ENCODE measurements at regions not wholly inside any gene's neighbourhood (a gene's known extent, or its start where the extent isn't known, plus 50 kb on each side); places are given as distances from the start of the nearest gene placed in this dataset.

DNA sequence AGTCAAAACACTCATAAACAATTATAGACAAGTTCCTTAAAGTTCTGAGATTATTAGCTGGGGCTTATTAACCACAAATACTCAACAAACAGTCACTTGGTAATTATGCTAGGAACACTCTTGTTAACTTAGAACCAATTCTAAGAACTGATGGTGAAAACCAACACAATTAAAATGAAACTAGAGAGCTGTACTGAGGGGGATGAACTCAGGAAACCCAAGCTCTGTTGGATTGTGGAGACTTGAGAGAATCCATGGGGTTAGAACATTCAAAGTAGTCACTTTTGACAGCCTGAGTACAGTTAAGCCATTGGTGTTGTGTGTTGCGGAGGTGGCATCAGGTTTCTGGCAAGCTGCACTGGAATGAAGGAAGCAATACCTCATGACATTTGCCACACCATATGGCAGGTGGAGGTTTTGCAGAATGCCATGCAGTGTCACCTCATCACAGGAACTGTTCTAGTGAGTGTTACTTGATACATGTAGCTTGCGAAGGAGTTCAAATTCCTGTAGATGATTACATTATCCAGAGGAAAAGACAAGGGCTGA, 480.9 kb upstream of the CD180 start:
- TF ChIP-seq, protein P1, sequence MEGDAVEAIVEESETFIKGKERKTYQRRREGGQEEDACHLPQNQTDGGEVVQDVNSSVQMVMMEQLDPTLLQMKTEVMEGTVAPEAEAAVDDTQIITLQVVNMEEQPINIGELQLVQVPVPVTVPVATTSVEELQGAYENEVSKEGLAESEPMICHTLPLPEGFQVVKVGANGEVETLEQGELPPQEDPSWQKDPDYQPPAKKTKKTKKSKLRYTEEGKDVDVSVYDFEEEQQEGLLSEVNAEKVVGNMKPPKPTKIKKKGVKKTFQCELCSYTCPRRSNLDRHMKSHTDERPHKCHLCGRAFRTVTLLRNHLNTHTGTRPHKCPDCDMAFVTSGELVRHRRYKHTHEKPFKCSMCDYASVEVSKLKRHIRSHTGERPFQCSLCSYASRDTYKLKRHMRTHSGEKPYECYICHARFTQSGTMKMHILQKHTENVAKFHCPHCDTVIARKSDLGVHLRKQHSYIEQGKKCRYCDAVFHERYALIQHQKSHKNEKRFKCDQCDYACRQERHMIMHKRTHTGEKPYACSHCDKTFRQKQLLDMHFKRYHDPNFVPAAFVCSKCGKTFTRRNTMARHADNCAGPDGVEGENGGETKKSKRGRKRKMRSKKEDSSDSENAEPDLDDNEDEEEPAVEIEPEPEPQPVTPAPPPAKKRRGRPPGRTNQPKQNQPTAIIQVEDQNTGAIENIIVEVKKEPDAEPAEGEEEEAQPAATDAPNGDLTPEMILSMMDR (IDR thresholded peaks at IDR 0.05) = no peak
- no peak overlapping the region for H3K27ac Mint-ChIP-seq
- no peak for ATAC-seq (ENCODE audit: poor library complexity)

GRCh38 chr5:67676863-67677262, 480.3 kb upstream of the CD180 start:
- H3K27me3 ChIP-seq (ENCODE audit: control insufficient read depth in 1 of 2, insufficient read depth in 2 of 2, low read length in 2 of 2) = peaks cover 0 to 4% of the 10 kb centered on the region in 2 experiments
- Mint-ChIP-seq H3K27me3 (no peaks in the 10 kb centered on the region), H3K36me3 (ENCODE audit: low read depth) (no peaks in the 10 kb centered on the region), H3K9me3 (no peaks in the 10 kb centered on the region), H3K27ac (no peak overlapping the region), H3K4me3 (no peak overlapping the region), H3K4me1 (ENCODE audit: low read depth) (no peaks in the 10 kb centered on the region)
- intact Hi-C loops (cut with DNase I, micrococcal nuclease) = no loop called here
- ATAC-seq (ENCODE audit: poor library complexity) = no peak
- no peak for DNase-seq
- H3K9me3 ChIP-seq (ENCODE audit: control insufficient read depth in 1 of 2, insufficient read depth in 1 of 2, low read length in 2 of 2) = no peaks in the 10 kb centered on the region
- H3K4me3 ChIP-seq (ENCODE audit: low read length) = no peak overlapping the region
- TF ChIP-seq, protein P1 (IDR thresholded peaks at IDR 0.05) = no peak
- CTCF ChIA-PET = no interaction called here
- H3K27ac ChIP-seq (ENCODE audit: low read depth in 1 of 2, low read length in 2 of 2) = no peak overlapping the region
- no peaks in the 10 kb centered on the region for H3K36me3 ChIP-seq (ENCODE audit: insufficient read depth, low read length)
- POLR2A ChIA-PET = no interaction called here
- no peaks in the 10 kb centered on the region for H3K4me1 ChIP-seq (ENCODE audit: insufficient read depth, low read length)

More for the DNA sequence above, 480.9 kb upstream of the CD180 start:
- Mint-ChIP-seq H3K36me3 (ENCODE audit: low read depth) (no peaks in the 10 kb centered on the region), H3K4me1 (ENCODE audit: low read depth) (no peaks in the 10 kb centered on the region), H3K9me3 (no peaks in the 10 kb centered on the region), H3K27me3 (peaks cover under 1% of the 10 kb centered on the region), H3K4me3 (no peak overlapping the region)
- peaks cover 0 to 4% of the 10 kb centered on the region in 2 experiments for H3K27me3 ChIP-seq (ENCODE audit: control insufficient read depth in 1 of 2, insufficient read depth in 2 of 2, low read length in 2 of 2)
- POLR2A ChIA-PET = no interaction called here
- intact Hi-C loops (cut with DNase I, micrococcal nuclease) = no loop called here
- no peaks in the 10 kb centered on the region for H3K36me3 ChIP-seq (ENCODE audit: insufficient read depth, low read length)
- H3K4me1 ChIP-seq (ENCODE audit: insufficient read depth, low read length) = no peaks in the 10 kb centered on the region
- no peak for DNase-seq
- CTCF ChIA-PET = no interaction called here
- H3K9me3 ChIP-seq (ENCODE audit: control insufficient read depth in 1 of 2, insufficient read depth in 1 of 2, low read length in 2 of 2) = no peaks in the 10 kb centered on the region
- no peak overlapping the region for H3K4me3 ChIP-seq (ENCODE audit: low read length)
- H3K27ac ChIP-seq (ENCODE audit: low read depth in 1 of 2, low read length in 2 of 2) = no peak overlapping the region

DNA sequence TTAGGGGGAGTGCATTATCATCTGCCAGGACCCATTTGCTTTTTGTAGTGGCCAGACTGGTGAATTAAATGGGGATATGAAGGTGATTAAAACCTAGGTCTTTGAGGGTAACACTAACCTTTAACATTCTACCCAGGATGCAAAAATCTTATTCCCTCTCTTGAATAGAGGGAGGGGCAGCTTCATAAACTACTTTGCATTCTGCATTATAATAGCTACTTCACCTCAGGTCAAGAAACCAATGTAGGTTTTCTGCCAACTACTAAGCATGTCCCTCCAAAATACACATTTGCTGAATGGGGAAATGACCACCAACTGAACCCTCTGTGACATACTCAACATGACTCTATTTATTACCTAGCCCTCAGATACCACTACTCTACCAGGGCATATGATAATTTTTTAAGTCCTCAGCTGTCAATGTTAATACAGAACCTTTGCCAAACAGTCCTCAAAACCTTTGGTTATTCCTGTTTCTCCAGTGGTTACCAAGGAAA, 477.6 kb upstream of the CD180 start:
- Histone ChIP-seq H3K9me3 (ENCODE audit: control insufficient read depth in 1 of 2, insufficient read depth in 1 of 2, low read length in 2 of 2) (no peaks in the 10 kb centered on the region), H3K36me3 (ENCODE audit: insufficient read depth, low read length) (no peaks in the 10 kb centered on the region), H3K4me3 (ENCODE audit: low read length) (no peak overlapping the region), H3K4me1 (ENCODE audit: insufficient read depth, low read length) (no peaks in the 10 kb centered on the region), H3K27ac (ENCODE audit: low read depth in 1 of 2, low read length in 2 of 2) (no peak overlapping the region), H3K27me3 (ENCODE audit: control insufficient read depth in 1 of 2, insufficient read depth in 2 of 2, low read length in 2 of 2) (peaks cover 0 to 4% of the 10 kb centered on the region in 2 experiments)
- ChIA-PET CTCF (no interaction called here), POLR2A (no interaction called here)
- TF ChIP-seq, protein P1 (IDR thresholded peaks at IDR 0.05) = no peak
- Mint-ChIP-seq H3K27ac (no peak overlapping the region), H3K4me3 (no peak overlapping the region), H3K4me1 (ENCODE audit: low read depth) (no peaks in the 10 kb centered on the region), H3K36me3 (ENCODE audit: low read depth) (no peaks in the 10 kb centered on the region), H3K9me3 (no peaks in the 10 kb centered on the region), H3K27me3 (no peaks in the 10 kb centered on the region)
- ATAC-seq (ENCODE audit: poor library complexity) (no peak), DNase-seq (no peak)
- intact Hi-C loops (cut with DNase I, micrococcal nuclease) = no loop called here

Measured in CD4-positive, alpha-beta T cell (primary cell).